Cardiac fibroblast (primary cell): ENCODE measurements at regions not wholly inside any gene's neighbourhood (a gene's known extent, or its start where the extent isn't known, plus 50 kb on each side); places are given as distances from the start of the nearest gene placed in this dataset.

Experiments used
- DNase-seq, 2 donors: peaks; one replicate each; pipeline versions ENCODE4 v3.0.0 to v3.0.0-alpha.2; 2010; ENCODE audit warnings: low read depth in 2 of 2
- H3K4me3 ChIP-seq, 2 donors: replicated peaks in 1 of 2; 1 replicate in 1 of 2; 2 replicates in 1 of 2; pipeline ENCODE4 v1.5.1; 2011; ENCODE audit warnings: low read depth in 2 of 2, low read length in 2 of 2, mild to moderate bottlenecking in 2 of 2, moderate library complexity in 1 of 2
- CTCF ChIP-seq: IDR thresholded peaks from one replicate; pipeline ENCODE4 v1.5.1; 2011; ENCODE audit warnings: low read depth, mild to moderate bottlenecking, low read length, inconsistent platforms

DNA sequence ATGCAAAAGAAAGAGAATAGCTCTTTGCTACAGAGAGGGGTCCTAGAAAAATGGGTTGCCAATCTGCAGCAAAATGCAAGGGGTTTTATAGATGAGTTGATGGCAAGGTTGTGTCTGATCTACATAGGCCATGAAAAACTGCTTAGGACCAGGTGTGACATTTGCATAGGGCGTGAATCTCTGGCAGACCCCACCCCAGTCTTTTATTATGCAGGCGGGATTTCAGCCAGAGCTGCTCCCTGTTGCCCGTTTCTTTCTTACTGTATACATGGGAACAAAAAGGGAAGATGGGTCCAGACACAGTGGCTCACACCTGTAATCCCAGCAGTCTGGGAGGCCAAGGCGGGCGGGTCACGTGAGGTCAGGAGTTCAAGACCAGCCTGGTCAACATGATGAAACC, 286.4 kb upstream of the LRRTM4 start:
- no peak overlapping the region for H3K4me3 ChIP-seq
- no peak for TF ChIP-seq CTCF
- DNase-seq = no peak

DNA sequence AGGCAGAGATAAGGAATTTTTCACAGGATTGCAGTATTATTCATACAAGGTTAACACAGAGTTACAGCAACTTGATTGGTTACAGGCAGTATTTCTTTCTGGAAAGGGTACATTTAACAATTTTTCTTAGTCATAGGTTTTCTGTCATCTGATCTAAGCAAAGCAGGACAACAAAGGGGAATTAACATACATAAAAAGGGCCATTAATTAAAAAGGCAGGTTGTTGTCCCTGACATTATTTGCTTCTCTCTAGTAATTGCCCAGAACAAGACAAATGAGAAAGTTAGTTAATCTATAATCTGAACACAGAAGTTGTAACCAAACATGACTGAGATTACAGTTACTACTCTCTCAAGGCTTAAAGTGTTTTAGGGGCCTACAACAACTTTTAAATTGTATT, 291.4 kb upstream of the LRRTM4 start:
- H3K4me3 ChIP-seq = no peak overlapping the region
- no peak for TF ChIP-seq CTCF
- no peak for DNase-seq

DNA sequence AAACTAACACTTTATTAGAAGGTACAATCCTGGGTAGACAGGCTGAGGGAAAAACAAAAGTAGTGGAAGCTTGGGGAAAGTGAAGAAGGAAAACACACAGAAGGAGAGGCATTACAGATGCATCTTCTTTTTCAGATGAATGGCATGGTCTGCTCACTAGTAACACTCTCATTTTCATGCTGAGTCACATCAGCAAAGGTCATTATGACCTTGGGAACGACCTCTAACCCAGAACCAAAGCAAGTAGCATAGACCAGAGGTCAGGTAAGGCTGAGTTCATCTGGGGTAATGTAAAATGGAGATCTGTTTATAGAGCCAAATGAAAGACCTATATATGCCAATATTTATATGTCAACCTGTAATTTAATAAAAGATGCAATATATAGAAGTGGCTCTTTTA, 294.4 kb upstream of the LRRTM4 start:
- no peak overlapping the region for H3K4me3 ChIP-seq
- DNase-seq = no peak
- no peak for TF ChIP-seq CTCF

- H3K4me3 ChIP-seq = no peak overlapping the region
- no peak for DNase-seq
- no peak for TF ChIP-seq CTCF
Measured at GRCh38 chr2:77818186-77818585, 296.0 kb upstream of the LRRTM4 start.

- H3K4me3 ChIP-seq = no peak overlapping the region
- DNase-seq = no peak
- TF ChIP-seq CTCF = no peak
Measured at GRCh38 chr2:77823028-77823427, 300.9 kb upstream of the LRRTM4 start.

GRCh38 chr2:77831060-77831459, 308.9 kb upstream of the LRRTM4 start:
- no peak for TF ChIP-seq CTCF
- DNase-seq = no peak
- H3K4me3 ChIP-seq = no peak overlapping the region

GRCh38 chr2:77831471-77831870, 309.3 kb upstream of the LRRTM4 start:
- no peak for DNase-seq
- no peak for TF ChIP-seq CTCF
- no peak overlapping the region for H3K4me3 ChIP-seq
